Activated CD4-positive, CD25-positive, alpha-beta regulatory T cell treated with anti-CD3 and anti-CD28 coated beads, Interleukin-2, amount 50 U/mL, for 24 hours (primary cell): ENCODE measurements at regions not wholly inside any gene's neighbourhood (a gene's known extent, or its start where the extent isn't known, plus 50 kb on each side); places are given as distances from the start of the nearest gene placed in this dataset.

Experiments used
- ATAC-seq, 2 donors: fragments of 150-1000 bp; cut with Tn5 transposase; one replicate each; pipeline ENCODE4 v1.10.0; 2021; ENCODE audit warnings: mild to moderate bottlenecking in 1 of 2, moderate library complexity in 1 of 2

GRCh38 chr13:111394211-111394922, 73.9 kb downstream of the TEX29 start:
- no peak for ATAC-seq

- no peak for ATAC-seq
These were observed 75.3 kb downstream of the TEX29 start for GRCh38 chr13:111395511-111396393.

- ATAC-seq, result no peak
These were observed 76.0 kb downstream of the TEX29 start for GRCh38 chr13:111396457-111396856.

GRCh38 chr13:111397202-111397880, 76.9 kb downstream of the TEX29 start:
- ATAC-seq, result no peak

DNA sequence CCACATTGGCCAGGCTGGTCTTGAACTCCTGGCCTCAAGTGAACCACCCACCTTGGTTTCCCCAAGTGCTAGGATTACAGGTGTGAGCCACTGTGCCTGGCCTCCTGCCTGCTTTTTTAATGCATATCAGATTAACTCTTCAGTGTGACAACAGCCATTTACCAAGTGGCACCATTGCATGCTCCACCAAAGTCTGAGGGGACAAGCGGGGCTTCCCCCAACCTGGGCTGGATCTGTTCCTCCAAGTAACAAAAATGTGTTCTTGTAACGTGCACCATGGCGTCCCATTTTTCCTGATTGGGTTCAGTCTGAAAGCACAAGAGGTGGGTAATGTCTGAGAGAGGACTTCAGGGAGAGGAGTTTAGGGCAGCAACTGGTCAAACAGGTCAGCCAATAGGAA, 77.8 kb downstream of the TEX29 start:
- no peak for ATAC-seq

DNA sequence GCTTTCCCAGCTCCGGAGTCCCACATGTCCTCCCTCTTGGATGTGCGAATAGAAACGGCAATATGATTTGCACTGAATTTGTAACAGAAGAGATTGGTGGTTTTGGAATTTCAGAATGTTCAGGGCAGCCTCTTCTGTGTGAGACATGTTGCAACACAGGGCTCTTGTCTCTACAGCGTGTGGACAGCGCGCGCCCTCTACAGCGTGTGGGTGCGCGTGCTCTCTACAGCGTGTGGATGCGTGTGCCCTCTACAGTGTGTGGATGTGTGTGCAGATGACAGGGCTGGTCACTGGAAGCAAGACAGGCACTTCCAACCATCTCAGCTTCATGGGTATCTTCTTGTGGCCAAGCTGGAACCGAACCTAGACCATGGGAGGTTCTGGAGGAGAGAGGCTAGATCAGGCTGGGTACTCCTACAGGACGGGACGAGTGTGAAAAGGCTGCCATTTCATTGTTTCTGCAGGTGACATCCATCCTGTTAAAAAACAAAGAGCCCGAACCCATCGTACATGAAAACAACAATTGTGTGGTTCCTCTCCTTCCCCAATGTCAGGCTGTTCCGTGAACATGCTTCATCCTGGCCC, 78.4 kb downstream of the TEX29 start:
- no peak for ATAC-seq

- no peak for ATAC-seq
These were observed 78.9 kb downstream of the TEX29 start for GRCh38 chr13:111399334-111399733.

DNA sequence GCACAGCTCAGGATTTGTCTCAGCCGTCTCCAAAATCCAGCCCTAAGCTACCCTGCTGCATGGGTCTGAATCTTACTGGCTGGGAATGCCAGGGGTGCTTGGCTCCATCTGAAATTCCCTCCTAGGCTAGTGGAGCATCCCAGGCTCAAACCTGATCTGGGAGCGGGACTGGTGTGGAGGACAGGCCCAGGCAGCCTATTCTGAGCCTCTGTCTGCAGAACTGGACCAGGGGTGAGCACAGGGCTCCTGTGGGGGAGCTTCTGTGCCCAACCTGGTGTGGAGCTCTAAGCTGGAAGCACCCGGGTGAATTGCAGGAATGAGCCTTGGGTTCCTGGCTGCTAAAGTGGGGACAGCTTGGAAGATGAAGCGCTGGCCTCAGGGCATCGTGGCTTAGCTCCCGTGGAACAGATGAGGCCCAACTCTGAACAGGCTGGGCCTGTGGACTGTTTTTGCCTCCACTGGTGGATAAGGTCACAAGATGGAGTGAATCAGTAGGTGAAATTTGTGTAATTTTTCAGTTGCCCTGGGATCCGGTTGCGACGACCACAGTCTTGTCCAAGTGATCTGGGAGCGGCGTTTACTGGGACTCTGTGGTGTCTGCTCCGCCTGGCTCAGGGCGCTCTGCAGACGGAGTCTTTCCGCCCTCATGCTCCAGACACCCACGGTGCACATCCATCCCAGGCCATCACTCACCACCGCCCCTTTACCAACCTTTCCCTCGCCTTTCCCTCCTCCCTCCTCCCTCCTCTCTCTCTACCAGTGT, 79.5 kb downstream of the TEX29 start:
- ATAC-seq, result no peak

DNA sequence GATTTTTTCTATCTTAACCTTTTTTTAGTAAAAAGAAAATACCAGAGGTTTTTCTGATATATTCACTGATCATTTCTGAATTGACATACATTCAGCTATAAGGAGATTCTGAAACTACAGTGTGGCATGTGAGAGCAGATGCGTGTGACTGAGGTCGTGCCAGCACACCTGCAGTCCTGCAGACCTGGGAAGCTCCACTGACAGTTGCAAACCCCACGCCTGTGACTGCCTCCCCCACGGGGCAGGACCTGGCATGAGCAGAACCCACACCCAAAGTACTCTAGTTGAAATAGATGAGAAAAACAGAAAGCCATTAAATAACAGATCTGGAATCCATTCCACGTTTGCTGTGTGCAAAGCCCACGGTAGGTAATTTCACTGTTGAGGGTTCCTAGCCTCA, 80.7 kb downstream of the TEX29 start:
- no peak for ATAC-seq

GRCh38 chr13:111401755-111402154, 81.3 kb downstream of the TEX29 start:
- ATAC-seq, result no peak

GRCh38 chr13:111402441-111402840, 82.0 kb downstream of the TEX29 start:
- no peak for ATAC-seq

GRCh38 chr13:111403266-111403665, 82.8 kb downstream of the TEX29 start:
- no peak for ATAC-seq

- no peak for ATAC-seq
These were observed 84.3 kb downstream of the TEX29 start for GRCh38 chr13:111404746-111405145.

DNA sequence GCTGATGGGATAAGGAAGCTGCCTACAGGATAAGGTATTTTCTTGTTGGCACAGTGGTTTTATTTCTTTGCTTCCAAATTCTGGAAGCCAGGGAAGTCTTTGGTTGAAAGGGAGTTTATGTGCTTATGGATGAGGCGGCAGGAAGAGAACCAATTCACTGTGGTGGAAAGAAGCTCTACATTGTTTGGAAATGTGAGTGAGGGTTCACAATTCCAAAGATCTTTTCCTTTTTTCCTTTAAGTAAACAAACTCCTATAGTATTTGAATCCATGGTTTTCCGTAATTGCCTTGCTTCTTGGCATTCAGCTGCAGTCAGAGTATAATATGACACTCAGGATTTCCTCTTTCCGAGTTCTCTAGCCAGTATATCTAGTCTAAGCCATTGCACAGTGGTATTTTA, 86.2 kb downstream of the TEX29 start:
- ATAC-seq, result no peak

DNA sequence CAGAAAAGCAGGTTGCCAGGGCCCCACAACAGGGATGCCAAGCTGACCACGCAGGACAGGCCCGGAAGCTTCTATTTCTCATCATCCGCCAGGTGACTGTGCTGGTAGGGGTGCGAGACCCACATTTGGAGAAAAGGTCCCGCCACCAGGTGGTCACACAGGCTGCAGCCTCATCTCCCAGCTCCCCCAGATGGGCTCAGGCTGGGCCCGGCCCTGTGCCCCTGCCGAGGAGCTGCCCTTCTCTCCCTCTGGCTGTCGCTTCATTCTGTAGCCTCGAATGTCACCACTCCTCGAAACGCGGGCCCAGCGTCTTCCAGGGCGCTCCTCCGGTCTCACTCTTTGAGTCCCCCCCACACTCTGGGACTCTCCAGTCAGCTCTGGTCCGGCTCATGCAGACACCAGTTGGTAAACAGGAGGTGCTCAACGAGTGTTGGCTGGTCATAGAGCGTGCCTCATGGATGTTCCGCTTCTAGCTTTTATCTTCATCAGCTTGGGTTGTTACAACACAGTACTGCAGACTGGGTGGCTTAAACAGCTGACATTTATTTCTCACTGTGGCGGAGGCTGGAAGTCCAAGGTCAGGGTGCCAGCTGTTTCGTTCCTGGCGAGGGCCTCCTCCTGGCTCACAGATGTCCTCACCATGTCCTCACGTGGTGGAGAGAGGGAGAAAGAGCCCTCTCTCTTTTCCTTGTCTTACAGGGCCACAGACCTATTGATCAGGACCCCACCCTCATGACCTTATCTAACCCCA, 87.1 kb downstream of the TEX29 start:
- ATAC-seq, result no peak

DNA sequence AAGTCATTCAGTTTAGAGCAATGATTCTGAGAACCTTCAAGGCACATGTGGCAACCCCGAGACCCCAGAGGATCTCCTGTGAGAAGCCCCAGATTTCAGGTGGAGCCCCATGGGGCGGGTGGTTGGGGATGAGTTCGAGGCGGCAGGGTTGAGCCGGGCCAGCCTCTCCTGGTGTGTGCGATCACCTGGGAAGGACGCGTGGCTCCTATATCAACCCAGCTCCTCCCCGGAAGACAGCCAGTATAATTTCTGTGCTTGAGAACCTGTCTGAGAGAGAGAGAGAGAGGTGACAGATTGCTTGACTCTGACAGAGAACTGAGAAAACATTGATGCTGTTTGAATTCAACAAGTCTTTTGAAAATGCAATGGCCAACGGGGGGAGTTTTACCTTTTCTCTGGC, 89.0 kb downstream of the TEX29 start:
- ATAC-seq, result no peak

DNA sequence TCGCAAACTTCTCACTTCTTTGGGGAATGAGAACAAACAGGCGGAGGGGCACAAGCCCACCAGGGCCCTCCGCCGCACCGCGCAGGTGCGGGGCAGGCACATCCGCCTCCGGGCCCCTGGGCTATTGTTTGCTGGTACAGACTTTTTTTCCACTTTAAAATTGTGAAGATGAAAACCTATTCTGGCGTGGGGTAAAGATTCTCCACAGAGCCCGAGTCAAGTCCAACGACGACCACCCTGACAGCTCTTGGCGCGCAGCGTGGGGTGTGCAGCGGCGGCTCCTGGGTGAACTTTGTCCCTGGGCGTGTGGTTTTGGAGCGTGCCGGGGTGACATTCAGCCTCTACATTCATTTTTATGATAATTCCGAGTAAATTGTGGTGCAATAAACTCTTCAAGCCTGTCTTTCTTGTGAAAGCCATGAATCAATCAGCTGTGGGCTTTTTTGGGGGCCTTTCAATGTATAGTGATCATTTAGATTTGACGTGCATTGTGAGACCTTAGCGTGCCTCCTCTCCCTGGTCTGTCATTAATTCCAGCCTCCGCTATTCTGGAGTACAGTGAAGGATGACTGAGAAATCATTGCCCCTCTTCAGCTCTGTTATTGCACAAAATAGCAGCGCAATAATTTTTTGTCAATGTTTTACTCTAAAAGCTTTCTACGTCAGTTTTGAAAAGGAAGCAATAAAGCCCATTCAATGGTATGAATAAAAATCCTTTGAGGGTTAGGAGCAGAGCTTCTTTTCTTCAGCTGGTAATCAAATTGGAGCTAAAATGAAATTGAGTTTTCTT, 90.0 kb downstream of the TEX29 start:
- no peak for ATAC-seq

DNA sequence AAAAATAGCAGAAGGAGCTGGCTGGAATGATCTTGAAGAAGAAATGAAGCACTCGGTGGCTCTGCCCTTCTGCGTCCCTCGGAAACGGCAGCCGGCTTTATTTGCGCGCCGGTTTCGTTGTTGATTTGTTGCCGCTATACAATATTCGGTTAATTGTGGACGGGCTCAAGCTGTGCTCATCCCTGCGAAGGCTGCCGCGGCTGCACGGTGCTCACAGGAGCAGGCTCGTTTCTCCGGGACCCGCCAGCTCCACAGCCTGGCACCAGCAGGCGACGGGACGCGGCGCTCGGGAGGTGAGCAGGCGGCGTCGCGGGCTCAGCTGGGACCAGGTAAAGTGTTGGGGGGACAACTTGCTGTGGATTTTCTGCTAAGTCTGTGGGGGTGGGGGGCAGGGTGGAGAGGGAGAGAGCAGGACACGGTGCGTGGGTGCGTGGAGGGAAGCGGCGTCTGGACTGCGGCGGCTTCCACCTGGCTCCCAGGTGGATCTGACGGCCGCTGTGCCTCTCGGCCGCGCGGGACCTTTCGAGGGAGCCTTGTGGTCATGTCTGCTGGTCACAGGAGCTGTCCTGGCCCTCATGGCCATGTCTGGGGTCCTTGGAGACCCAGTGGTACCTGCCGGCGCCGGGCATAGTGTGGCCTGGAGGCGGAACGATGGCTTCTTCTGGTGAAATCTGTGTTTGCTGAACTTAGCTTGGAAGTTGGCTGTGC, 90.9 kb downstream of the TEX29 start:
- ATAC-seq, result no peak

GRCh38 chr13:111411919-111412650, 91.6 kb downstream of the TEX29 start:
- no peak for ATAC-seq
